NOMO-1 treated with dmso at 0.1 percent for 144 hours (cell line): ENCODE measurements at regions not wholly inside any gene's neighbourhood (a gene's known extent, or its start where the extent isn't known, plus 50 kb on each side); places are given as distances from the start of the nearest gene placed in this dataset.

Experiments used
- DNase-seq: peaks from one replicate; lab custom pipeline; 2025; ENCODE audit not compliant: unreplicated experiment; lab: John Stamatoyannopoulos, UW

- DNase-seq = no peak
Measured at GRCh38 chr15:101124731-101125451, 127.0 kb downstream of the CHSY1 start.

- no peak for DNase-seq
Measured at GRCh38 chr15:101123222-101123910, 128.5 kb downstream of the CHSY1 start.

GRCh38 chr15:101122806-101123205 lies 129.0 kb downstream of the CHSY1 start:
- no peak for DNase-seq

- DNase-seq = no peak
Measured at GRCh38 chr15:101122266-101122665, 129.6 kb downstream of the CHSY1 start.

DNA sequence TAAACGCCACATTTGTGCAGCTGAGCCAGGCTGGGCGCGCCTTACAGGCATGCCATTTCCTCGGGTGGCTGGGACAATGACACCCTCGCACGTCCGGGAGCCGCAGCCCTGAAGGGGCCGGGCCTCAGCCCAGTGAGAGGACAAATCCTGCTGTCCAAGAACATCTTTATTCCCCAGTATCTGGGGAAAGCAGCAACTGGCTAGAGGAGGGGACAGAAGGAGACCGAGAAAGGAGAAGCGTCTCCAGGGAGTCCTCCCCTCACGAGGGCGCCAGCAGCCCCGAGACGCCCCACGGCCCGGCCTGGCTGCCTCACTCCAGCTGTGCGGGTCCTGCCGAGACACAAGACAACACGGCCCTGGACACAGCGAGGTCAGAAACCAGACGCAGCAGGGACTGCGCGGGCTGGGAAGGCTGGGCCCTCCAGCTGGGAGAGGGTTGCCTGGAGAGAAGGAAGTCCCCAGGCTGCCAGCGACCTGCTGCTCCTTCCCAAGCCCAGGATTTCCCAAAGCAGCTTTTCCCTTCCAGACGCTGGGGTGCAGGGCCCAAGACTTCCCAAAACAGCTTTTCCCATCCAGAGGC lies 130.2 kb downstream of the CHSY1 start:
- peak; percentile 36 for DNase-seq

DNA sequence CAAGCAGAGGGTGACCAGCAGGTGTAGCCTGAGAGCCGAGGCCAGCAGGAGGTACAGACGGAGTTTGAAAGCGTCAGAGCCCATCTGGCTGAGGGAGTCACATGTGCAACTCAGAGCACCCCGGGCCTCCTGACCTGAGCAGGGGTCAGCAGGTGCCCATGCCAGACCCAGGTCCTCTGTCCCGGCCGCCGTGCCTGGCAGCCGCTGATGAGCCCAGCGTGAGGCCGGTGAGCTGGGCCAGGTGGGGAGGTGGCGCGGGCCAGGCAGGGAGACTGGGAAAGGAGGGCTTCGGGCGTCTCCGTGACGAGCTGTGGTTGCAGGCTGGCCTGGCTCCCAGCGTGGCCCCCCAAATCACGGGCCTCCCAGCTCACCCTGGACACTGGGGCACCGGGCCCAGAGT lies 130.9 kb downstream of the CHSY1 start:
- DNase-seq = no peak

GRCh38 chr15:101120473-101120872 lies 131.4 kb downstream of the CHSY1 start:
- DNase-seq = no peak
